Suprapubic skin (tissue), 4 donors: ENCODE measurements at regions not wholly inside any gene's neighbourhood (a gene's known extent, or its start where the extent isn't known, plus 50 kb on each side); places are given as distances from the start of the nearest gene placed in this dataset.

Source experiments
- CTCF ChIP-seq, 2 donors: fragments of 200-600 bp in 1 of 2; fragments of 450-650 bp in 1 of 2; sonication (generic) in 1 of 2; IDR thresholded peaks; one replicate each; pipeline ENCODE4 v1.5.1; 2016 to 2019; ENCODE audit warnings: antibody characterized with exemption in 2 of 2, mild to moderate bottlenecking in 1 of 2, moderate library complexity in 1 of 2
- EP300 ChIP-seq: sonication (generic); formaldehyde crosslinking; IDR thresholded peaks from one replicate; pipeline ENCODE4 v1.6.1; 2017; ENCODE audit warnings: antibody characterized with exemption
- POLR2A ChIP-seq, 2 donors: fragments of 450-650 bp; IDR thresholded peaks; one replicate each; pipeline ENCODE4 v1.6.1; 2017; ENCODE audit warnings: antibody characterized with exemption in 2 of 2, mild to moderate bottlenecking in 2 of 2, moderate library complexity in 2 of 2
- POLR2AphosphoS5 ChIP-seq, 3 donors: sonication (generic); formaldehyde crosslinking; IDR thresholded peaks; one replicate each; pipeline ENCODE4 v1.6.1; 2017; ENCODE audit warnings: antibody characterized with exemption in 3 of 3

GRCh38 chr1:17998889-17999288 lies 108.7 kb upstream of the IGSF21 start:
- TF ChIP-seq CTCF (IDR thresholded peaks at IDR 0.05) (no peak), EP300 (no peak), POLR2A (IDR thresholded peaks at IDR 0.05) (no peak), POLR2AphosphoS5 (IDR thresholded peaks at IDR 0.05) (no peak)
